ENCODE measurements at regions not wholly inside any gene's neighbourhood (a gene's known extent, or its start where the extent isn't known, plus 50 kb on each side); places are given as distances from the start of the nearest gene placed in this dataset.

DNA sequence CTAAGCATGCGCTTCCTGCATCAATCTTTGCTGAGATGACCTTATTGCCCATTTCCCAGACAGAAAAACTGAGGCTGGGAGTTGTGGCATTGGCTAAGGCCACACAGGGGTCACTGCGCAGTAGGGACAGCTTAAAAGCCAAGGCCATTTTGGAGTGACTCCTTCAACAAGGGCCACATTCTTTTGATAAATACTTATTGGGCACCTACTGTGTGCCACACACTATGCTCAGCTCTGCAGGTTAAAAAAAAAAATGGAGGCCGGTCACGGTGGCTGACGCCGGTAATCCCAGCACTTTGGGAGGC lies 108.6 kb downstream of the CEBPB start:
- TF ChIP-seq CTCF (IDR thresholded peaks at IDR 0.05) = no peak
- TF ChIP-seq POLR2A (IDR thresholded peaks at IDR 0.05) = no peak

Data from right lobe of liver (tissue), 4 donors.